Ishikawa (cell line): ENCODE measurements at regions not wholly inside any gene's neighbourhood (a gene's known extent, or its start where the extent isn't known, plus 50 kb on each side); places are given as distances from the start of the nearest gene placed in this dataset.

Experiments
- CEBPB ChIP-seq: IDR thresholded peaks from 2 replicates; pipeline ENCODE4 v1.6.1; 2012
- CREB1 ChIP-seq: IDR thresholded peaks from 2 replicates; pipeline ENCODE4 v1.6.1; 2012; ENCODE audit warnings: low read depth
- EGR1 ChIP-seq: IDR thresholded peaks from 2 replicates; pipeline ENCODE4 v1.6.1; 2012
- EP300 ChIP-seq: IDR thresholded peaks from 2 replicates; pipeline ENCODE4 v1.6.1; 2012; ENCODE audit warnings: borderline replicate concordance
- FOXM1 ChIP-seq: IDR thresholded peaks from 2 replicates; pipeline ENCODE4 v1.6.1; 2012; ENCODE audit warnings: low read depth, borderline replicate concordance
- MAX ChIP-seq: IDR thresholded peaks from 2 replicates; pipeline ENCODE4 v1.6.1; 2012
- RAD21 ChIP-seq: IDR thresholded peaks from 2 replicates; pipeline ENCODE4 v1.6.1; 2012; ENCODE audit warnings: low read depth
- REST ChIP-seq: IDR thresholded peaks from 2 replicates; pipeline ENCODE4 v1.6.1; 2012; ENCODE audit warnings: low read depth, mild to moderate bottlenecking
- TAF1 ChIP-seq: IDR thresholded peaks from 2 replicates; pipeline ENCODE4 v1.6.1; 2012; ENCODE audit warnings: low read depth, mild to moderate bottlenecking
- TCF12 ChIP-seq: IDR thresholded peaks from 2 replicates; pipeline ENCODE4 v1.6.1; 2012; ENCODE audit warnings: low read depth
- TEAD4 ChIP-seq: IDR thresholded peaks from 2 replicates; pipeline ENCODE4 v1.6.1; 2012
- USF1 ChIP-seq: IDR thresholded peaks from 2 replicates; pipeline ENCODE4 v1.6.1; 2012
- YY1 ChIP-seq: IDR thresholded peaks from 2 replicates; pipeline ENCODE4 v1.6.1; 2012; ENCODE audit warnings: low read depth
- ZBTB7A ChIP-seq: IDR thresholded peaks from 2 replicates; pipeline ENCODE4 v1.6.1; 2012; ENCODE audit warnings: low read depth

- TF ChIP-seq EP300 (no peak), FOXM1 (no peak), MAX (0 out of 2 replicates have a peak, but pooled peaks have one; percentile 21), EGR1 (no peak), USF1 (no peak), YY1 (no peak), REST (no peak), CEBPB (no peak), RAD21 (no peak), TAF1 (no peak), ZBTB7A (no peak), TCF12 (no peak), TEAD4 (no peak), CREB1 (no peak)
Observed at GRCh38 chr2:3956892-3957291, 253.5 kb downstream of the DCDC2C start.
